ENCODE measurements at regions not wholly inside any gene's neighbourhood (a gene's known extent, or its start where the extent isn't known, plus 50 kb on each side); places are given as distances from the start of the nearest gene placed in this dataset.

GRCh38 chr12:53836119-53836655 lies 84.4 kb upstream of the CISTR start:
- H2AFZ ChIP-seq = no peak overlapping the region
- no peaks in the 10 kb centered on the region for H3K9me3 ChIP-seq (ENCODE audit: low read depth)
- TF ChIP-seq EZH2phosphoT487 (IDR thresholded peaks at IDR 0.05; ENCODE audit: low read depth, severe bottlenecking, unreplicated experiment) = no peak
- TF ChIP-seq CTCF (IDR thresholded peaks at IDR 0.05; ENCODE audit: poor library complexity) = no peak
- TF ChIP-seq EZH2 (IDR thresholded peaks at IDR 0.05; ENCODE audit: borderline replicate concordance) = no peak
- peaks cover 50% of the 10 kb centered on the region for H3K27me3 ChIP-seq
- 89% methylated on average over 5 of the region's 5 CpGs for WGBS (ENCODE audit: low lambda C conversion rate, missing lambda C conversion rate)
- H3K4me1 ChIP-seq (ENCODE audit: insufficient read depth) = no peaks in the 10 kb centered on the region
- no peaks in the 10 kb centered on the region for H3K36me3 ChIP-seq (replicated peaks; ENCODE audit: insufficient read depth, low read depth)
- no peak overlapping the region for H3K27ac ChIP-seq
- no peaks in the 10 kb centered on the region for H3K9me2 ChIP-seq (replicated peaks; ENCODE audit: insufficient read depth)
- no peak for DNase-seq (ENCODE audit: low spot score)
- H3K4me3 ChIP-seq = no peak overlapping the region
- H3K79me2 ChIP-seq = no peaks in the 10 kb centered on the region
- H3K4me2 ChIP-seq = no peak overlapping the region
- H4K20me1 ChIP-seq (ENCODE audit: insufficient read depth, poor library complexity, severe bottlenecking) = no peaks in the 10 kb centered on the region

DNA sequence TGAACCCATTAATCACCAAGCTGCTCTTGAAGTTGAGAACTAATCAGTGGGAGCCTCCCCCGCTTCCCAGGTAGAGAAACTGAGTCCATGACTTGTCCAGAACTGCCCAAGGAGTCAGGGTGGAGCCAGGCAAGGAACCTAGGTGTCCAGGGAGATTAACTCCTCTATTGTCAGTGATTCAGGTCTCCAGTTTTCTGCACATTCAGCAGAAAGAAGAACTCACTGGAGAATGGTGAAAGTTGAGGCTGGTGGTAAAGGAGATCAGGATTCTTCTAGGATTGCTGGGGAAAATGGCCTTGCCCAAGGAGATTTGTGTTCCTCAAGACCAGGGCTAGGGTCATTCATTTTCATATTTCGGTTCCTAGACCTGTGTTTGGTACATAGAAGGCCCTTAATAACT lies 87.2 kb upstream of the CISTR start:
- Histone ChIP-seq H3K4me1 (ENCODE audit: insufficient read depth) (no peaks in the 10 kb centered on the region), H3K4me3 (no peak overlapping the region), H3K9me2 (replicated peaks; ENCODE audit: insufficient read depth) (no peaks in the 10 kb centered on the region), H3K9me3 (ENCODE audit: low read depth) (no peaks in the 10 kb centered on the region), H3K4me2 (no peak overlapping the region), H3K27ac (no peak overlapping the region), H2AFZ (no peak overlapping the region), H4K20me1 (ENCODE audit: insufficient read depth, poor library complexity, severe bottlenecking) (no peaks in the 10 kb centered on the region), H3K27me3 (peaks cover 32% of the 10 kb centered on the region), H3K79me2 (no peaks in the 10 kb centered on the region), H3K36me3 (replicated peaks; ENCODE audit: insufficient read depth, low read depth) (no peaks in the 10 kb centered on the region)
- no peak for DNase-seq (ENCODE audit: low spot score)
- 76% methylated on average over 2 of the region's 2 CpGs for WGBS (ENCODE audit: low lambda C conversion rate, missing lambda C conversion rate)
- TF ChIP-seq CTCF (IDR thresholded peaks at IDR 0.05; ENCODE audit: poor library complexity) = no peak
- no peak for TF ChIP-seq EZH2phosphoT487 (IDR thresholded peaks at IDR 0.05; ENCODE audit: low read depth, severe bottlenecking, unreplicated experiment)
- no peak for TF ChIP-seq EZH2 (IDR thresholded peaks at IDR 0.05; ENCODE audit: borderline replicate concordance)

DNA sequence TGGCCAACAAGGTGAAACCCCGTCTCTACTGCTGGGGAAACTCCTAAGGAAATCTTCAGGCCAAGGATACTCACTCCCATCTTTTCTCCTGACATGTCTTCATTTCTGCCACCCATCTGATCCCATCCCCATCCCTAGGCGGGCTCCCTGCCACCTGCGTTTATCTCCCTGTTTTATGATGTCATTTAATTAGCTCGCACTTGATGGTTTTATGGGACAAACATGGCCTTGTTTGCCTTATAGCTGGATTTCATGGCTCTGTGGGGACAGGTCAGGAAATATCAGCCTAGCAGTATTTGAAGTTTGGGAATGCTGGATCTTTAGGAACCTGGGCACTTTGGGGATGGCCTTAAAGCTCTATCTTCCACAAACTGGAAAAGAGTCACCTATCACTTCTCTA lies 88.5 kb upstream of the CISTR start:
- Histone ChIP-seq H3K4me1 (ENCODE audit: insufficient read depth) (no peaks in the 10 kb centered on the region), H3K36me3 (replicated peaks; ENCODE audit: insufficient read depth, low read depth) (no peaks in the 10 kb centered on the region), H3K4me2 (no peak overlapping the region), H2AFZ (no peak overlapping the region), H3K4me3 (no peak overlapping the region), H3K27ac (no peak overlapping the region), H3K9me3 (ENCODE audit: low read depth) (no peaks in the 10 kb centered on the region), H3K27me3 (peaks cover 24% of the 10 kb centered on the region), H3K9me2 (replicated peaks; ENCODE audit: insufficient read depth) (no peaks in the 10 kb centered on the region), H3K79me2 (no peaks in the 10 kb centered on the region), H4K20me1 (ENCODE audit: insufficient read depth, poor library complexity, severe bottlenecking) (no peaks in the 10 kb centered on the region)
- 74% methylated on average over 4 of the region's 4 CpGs for whole genome bisulfite sequencing (ENCODE audit: low lambda C conversion rate, missing lambda C conversion rate)
- no peak for TF ChIP-seq EZH2phosphoT487 (IDR thresholded peaks at IDR 0.05; ENCODE audit: low read depth, severe bottlenecking, unreplicated experiment)
- DNase-seq (ENCODE audit: low spot score) = no peak

DNA sequence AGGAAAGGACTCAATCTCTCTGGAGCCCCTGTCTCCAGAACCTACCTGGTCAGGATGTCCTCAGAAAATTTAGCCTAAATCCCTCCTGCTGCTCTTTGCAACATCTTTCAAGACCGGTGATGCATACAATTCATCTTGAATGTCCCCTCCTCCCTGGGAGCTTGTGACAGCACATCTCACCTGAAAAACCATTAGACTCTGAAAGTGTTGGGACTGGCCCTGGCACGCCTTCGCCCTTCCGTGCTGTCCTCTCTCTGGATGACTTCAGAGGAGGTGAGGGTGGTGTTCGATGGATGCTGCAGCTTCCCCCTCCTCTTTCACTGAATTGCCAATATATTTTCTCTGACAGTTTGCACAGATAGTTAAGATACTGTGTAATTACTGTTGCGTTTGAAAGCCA lies 90.9 kb upstream of the CISTR start:
- no peaks in the 10 kb centered on the region for H3K4me1 ChIP-seq (ENCODE audit: insufficient read depth)
- H4K20me1 ChIP-seq (ENCODE audit: insufficient read depth, poor library complexity, severe bottlenecking) = no peaks in the 10 kb centered on the region
- no peaks in the 10 kb centered on the region for H3K9me3 ChIP-seq (ENCODE audit: low read depth)
- H3K27ac ChIP-seq = no peak overlapping the region
- no peak overlapping the region for H2AFZ ChIP-seq
- DNase-seq (ENCODE audit: low spot score) = no peak
- TF ChIP-seq EZH2 (IDR thresholded peaks at IDR 0.05; ENCODE audit: borderline replicate concordance) = no peak
- no peak for TF ChIP-seq CTCF (IDR thresholded peaks at IDR 0.05; ENCODE audit: poor library complexity)
- TF ChIP-seq EZH2phosphoT487 (IDR thresholded peaks at IDR 0.05; ENCODE audit: low read depth, severe bottlenecking, unreplicated experiment) = no peak
- H3K4me3 ChIP-seq = no peak overlapping the region
- no peaks in the 10 kb centered on the region for H3K36me3 ChIP-seq (replicated peaks; ENCODE audit: insufficient read depth, low read depth)
- 76% methylated on average over 6 of the region's 6 CpGs for WGBS (ENCODE audit: low lambda C conversion rate, missing lambda C conversion rate)
- no peaks in the 10 kb centered on the region for H3K79me2 ChIP-seq
- no peaks in the 10 kb centered on the region for H3K9me2 ChIP-seq (replicated peaks; ENCODE audit: insufficient read depth)
- peaks cover 33% of the 10 kb centered on the region for H3K27me3 ChIP-seq
- no peak overlapping the region for H3K4me2 ChIP-seq
